ENCODE measurements at regions not wholly inside any gene's neighbourhood (a gene's known extent, or its start where the extent isn't known, plus 50 kb on each side); places are given as distances from the start of the nearest gene placed in this dataset.

DNA sequence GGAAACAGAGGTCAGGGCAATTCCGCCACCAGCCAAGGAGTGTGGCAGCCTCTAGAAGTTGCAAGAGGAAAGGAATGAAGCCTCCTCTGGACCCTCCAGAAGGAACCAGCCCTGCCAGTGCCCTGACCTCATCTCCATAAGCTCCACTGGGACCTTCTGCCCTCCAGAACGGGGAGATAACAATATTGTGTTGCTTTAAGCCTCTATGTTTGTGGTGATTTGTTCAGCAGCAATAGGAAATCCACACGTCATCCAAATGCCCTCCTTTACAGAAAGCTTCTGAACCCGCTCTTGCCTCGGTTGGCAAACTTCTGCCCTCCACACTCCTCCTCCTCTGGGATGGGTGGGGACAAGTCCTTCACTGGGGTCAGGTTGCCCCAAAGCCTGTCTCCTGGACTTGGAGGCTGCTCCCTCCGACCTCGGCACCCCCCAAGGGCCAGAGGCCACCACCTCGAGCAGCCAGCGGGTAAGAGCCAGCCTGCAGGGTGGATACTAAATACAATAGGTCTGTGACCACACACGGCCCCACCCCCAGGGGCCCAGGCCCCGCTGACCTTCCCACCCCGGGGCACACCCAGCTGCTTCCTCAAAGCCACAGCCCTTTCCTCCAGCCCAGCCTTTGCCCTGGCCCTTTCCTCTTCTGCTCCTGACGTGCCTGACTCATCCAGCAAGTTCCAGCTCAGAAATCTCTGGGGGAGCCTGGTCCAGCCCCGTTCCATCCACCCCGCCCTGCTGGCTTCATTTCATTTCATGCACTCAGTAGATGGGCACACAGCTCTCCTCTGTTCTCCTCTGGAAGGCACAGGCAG is 58.7 kb upstream of the NCOR2 start:
- no peaks in the 10 kb centered on the region for H3K27me3 Mint-ChIP-seq
- POLR2A ChIA-PET = no interaction called here
- ATAC-seq (replicated peaks in 1 of 4) = no peak

DNA sequence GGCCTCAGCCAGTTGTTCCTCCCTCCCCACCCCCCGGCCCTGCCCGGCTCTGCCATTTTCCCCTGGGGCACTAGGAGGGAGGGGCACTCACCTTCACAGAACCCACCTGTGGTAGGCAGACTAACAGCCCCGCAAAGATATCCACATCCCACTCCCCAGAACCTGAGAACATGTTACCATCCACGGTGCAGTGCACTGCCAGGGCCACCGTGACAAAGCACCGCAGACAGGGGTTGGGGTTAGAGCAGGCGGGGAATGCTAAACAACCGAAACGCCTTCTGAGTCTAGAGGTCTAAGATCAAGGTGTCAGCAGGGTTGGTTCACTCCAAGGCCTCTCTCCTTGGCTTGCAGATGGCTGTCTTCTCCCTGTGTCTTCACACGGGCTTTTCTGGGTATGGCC is 57.4 kb upstream of the NCOR2 start:
- Histone ChIP-seq H3K36me3 (ENCODE audit: control insufficient read depth in 2 of 2, extremely low read depth in 1 of 2, insufficient read depth in 1 of 2, low read length in 1 of 2) (no peaks in the 10 kb centered on the region), H3K27ac (ENCODE audit: low read length) (no peak overlapping the region), H3K4me3 (ENCODE audit: control insufficient read depth in 1 of 2, extremely low read depth in 1 of 2, low read length in 1 of 2) (no peak overlapping the region), H3K9me3 (no peaks in the 10 kb centered on the region), H3K4me1 (ENCODE audit: control insufficient read depth in 1 of 2, extremely low read depth in 1 of 2, insufficient read depth in 2 of 2, low read length in 2 of 2) (no peaks in the 10 kb centered on the region), H3K27me3 (replicated peaks in 1 of 2; ENCODE audit: control insufficient read depth in 2 of 2, extremely low read depth in 1 of 2, insufficient read depth in 2 of 2, low read length in 1 of 2) (peaks cover 0 to 16% of the 10 kb centered on the region in 2 experiments)
- POLR2A ChIA-PET = no interaction called here
- CTCF ChIA-PET = no interaction called here
- no peaks in the 10 kb centered on the region for H3K27me3 Mint-ChIP-seq
- peaks cover 0 to 2% (median 0%) of the 10 kb centered on the region in 3 donors for H3K4me1 Mint-ChIP-seq
- 92% methylated on average over 7 of the region's 10 CpGs for WGBS (ENCODE audit: insufficient coverage)
- ATAC-seq (replicated peaks in 1 of 4) (no peak), DNase-seq (no peak)
- no peak overlapping the region for H3K4me3 Mint-ChIP-seq
- no peaks in the 10 kb centered on the region for H3K9me3 Mint-ChIP-seq
- no peak overlapping the region for H3K27ac Mint-ChIP-seq
- H3K36me3 Mint-ChIP-seq = no peaks in the 10 kb centered on the region

More for the DNA sequence above, 58.7 kb upstream of the NCOR2 start:
- H3K9me3 ChIP-seq = no peaks in the 10 kb centered on the region
- no peak overlapping the region for H3K4me3 ChIP-seq (ENCODE audit: control insufficient read depth in 1 of 2, extremely low read depth in 1 of 2, low read length in 1 of 2)
- Mint-ChIP-seq H3K27ac (no peak overlapping the region), H3K36me3 (no peaks in the 10 kb centered on the region), H3K4me3 (no peak overlapping the region), H3K4me1 (peaks cover 0 to 2% (median 0%) of the 10 kb centered on the region in 3 donors), H3K9me3 (no peaks in the 10 kb centered on the region)
- H3K27me3 ChIP-seq (replicated peaks in 1 of 2; ENCODE audit: control insufficient read depth in 2 of 2, extremely low read depth in 1 of 2, insufficient read depth in 2 of 2, low read length in 1 of 2) = peaks cover 0 to 20% of the 10 kb centered on the region in 2 experiments
- no peak overlapping the region for H3K27ac ChIP-seq (ENCODE audit: low read length)
- CTCF ChIA-PET = no interaction called here
- 43% methylated on average over 7 of the region's 15 CpGs for whole genome bisulfite sequencing (ENCODE audit: insufficient coverage)
- H3K4me1 ChIP-seq (ENCODE audit: control insufficient read depth in 1 of 2, extremely low read depth in 1 of 2, insufficient read depth in 2 of 2, low read length in 2 of 2) = no peaks in the 10 kb centered on the region
- no peaks in the 10 kb centered on the region for H3K36me3 ChIP-seq (ENCODE audit: control insufficient read depth in 2 of 2, extremely low read depth in 1 of 2, insufficient read depth in 1 of 2, low read length in 1 of 2)
- DNase-seq = peak in 2 of 35 experiments; percentile 15 to 45

DNA sequence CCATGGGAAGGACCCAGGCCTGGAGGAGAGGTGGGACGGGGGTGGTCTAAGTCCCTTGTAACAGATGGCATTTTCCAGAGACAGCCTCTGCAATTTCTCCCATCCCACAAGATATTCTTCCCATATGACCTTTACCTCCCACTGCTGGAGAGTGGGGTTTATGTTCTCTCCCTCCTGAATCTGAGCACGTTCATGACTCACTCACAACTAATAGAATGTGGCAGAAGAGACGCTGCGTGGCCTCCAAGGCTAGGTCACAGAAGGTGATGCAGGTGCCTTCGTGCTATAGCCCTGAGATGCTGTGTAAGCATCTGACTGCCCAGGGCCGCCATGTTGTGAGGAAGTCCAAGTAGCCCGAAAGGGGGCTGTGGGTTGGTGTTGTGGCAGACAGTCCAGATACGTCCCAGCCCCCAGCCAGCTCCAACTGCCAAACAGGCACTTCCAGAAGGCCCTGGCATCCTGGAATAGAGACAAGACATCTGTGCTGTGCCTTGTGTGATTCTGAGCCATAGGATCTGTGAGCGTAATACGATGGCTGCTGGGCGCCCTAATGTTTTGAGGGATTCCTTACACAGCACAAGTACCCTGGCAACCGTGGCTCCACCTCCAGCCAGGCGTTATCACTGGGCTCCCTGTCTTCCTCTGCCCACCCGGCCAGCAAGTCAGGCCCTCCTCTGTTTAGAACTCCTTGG is 56.1 kb upstream of the NCOR2 start:
- POLR2A ChIA-PET = no interaction called here
- no peaks in the 10 kb centered on the region for H3K36me3 Mint-ChIP-seq
- H3K4me1 Mint-ChIP-seq = peaks cover 0 to 2% (median 0%) of the 10 kb centered on the region in 3 donors
- 88% methylated on average over 9 of the region's 14 CpGs for WGBS (ENCODE audit: insufficient coverage)
- CTCF ChIA-PET = no interaction called here
- DNase-seq (no peak), ATAC-seq (replicated peaks in 1 of 4) (no peak)
- Histone ChIP-seq H3K27ac (ENCODE audit: low read length) (no peak overlapping the region), H3K36me3 (ENCODE audit: control insufficient read depth in 2 of 2, extremely low read depth in 1 of 2, insufficient read depth in 1 of 2, low read length in 1 of 2) (no peaks in the 10 kb centered on the region), H3K4me1 (ENCODE audit: control insufficient read depth in 1 of 2, extremely low read depth in 1 of 2, insufficient read depth in 2 of 2, low read length in 2 of 2) (no peaks in the 10 kb centered on the region), H3K27me3 (replicated peaks in 1 of 2; ENCODE audit: control insufficient read depth in 2 of 2, extremely low read depth in 1 of 2, insufficient read depth in 2 of 2, low read length in 1 of 2) (peaks cover 0 to 16% of the 10 kb centered on the region in 2 experiments), H3K9me3 (no peaks in the 10 kb centered on the region), H3K4me3 (ENCODE audit: control insufficient read depth in 1 of 2, extremely low read depth in 1 of 2, low read length in 1 of 2) (no peak overlapping the region)
- H3K27ac Mint-ChIP-seq = no peak overlapping the region
- H3K4me3 Mint-ChIP-seq = no peak overlapping the region
- no peaks in the 10 kb centered on the region for H3K27me3 Mint-ChIP-seq
- H3K9me3 Mint-ChIP-seq = no peaks in the 10 kb centered on the region

DNA sequence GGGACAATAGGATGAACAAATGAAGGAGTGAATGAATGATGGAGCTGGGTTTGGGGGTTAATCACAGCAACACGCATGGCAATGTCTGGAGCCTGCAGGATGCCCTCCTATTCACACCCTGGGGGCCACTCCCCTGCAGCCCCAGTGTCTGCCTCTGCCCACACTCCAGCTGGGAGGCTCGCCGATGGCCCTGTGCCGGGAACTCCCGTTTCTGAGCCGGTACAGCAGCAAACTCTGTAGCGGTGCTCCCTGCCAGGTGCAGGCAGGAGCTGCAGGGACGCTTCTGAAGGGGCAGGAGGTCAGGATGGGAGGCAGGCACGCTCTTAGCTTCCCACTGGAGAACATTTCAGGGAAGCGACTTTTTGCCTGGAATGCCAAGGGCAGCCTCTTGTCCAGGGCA is 55.4 kb upstream of the NCOR2 start:
- no peaks in the 10 kb centered on the region for H3K9me3 Mint-ChIP-seq
- no peak for ATAC-seq (replicated peaks in 1 of 4)
- ChIA-PET POLR2A (no interaction called here), CTCF (no interaction called here)
- H3K36me3 Mint-ChIP-seq = no peaks in the 10 kb centered on the region
- Histone ChIP-seq H3K27ac (ENCODE audit: low read length) (no peak overlapping the region), H3K27me3 (replicated peaks in 1 of 2; ENCODE audit: control insufficient read depth in 2 of 2, extremely low read depth in 1 of 2, insufficient read depth in 2 of 2, low read length in 1 of 2) (peaks cover 0 to 19% of the 10 kb centered on the region in 2 experiments), H3K9me3 (no peaks in the 10 kb centered on the region), H3K36me3 (ENCODE audit: control insufficient read depth in 2 of 2, extremely low read depth in 1 of 2, insufficient read depth in 1 of 2, low read length in 1 of 2) (no peaks in the 10 kb centered on the region), H3K4me1 (ENCODE audit: control insufficient read depth in 1 of 2, extremely low read depth in 1 of 2, insufficient read depth in 2 of 2, low read length in 2 of 2) (no peaks in the 10 kb centered on the region), H3K4me3 (ENCODE audit: control insufficient read depth in 1 of 2, extremely low read depth in 1 of 2, low read length in 1 of 2) (no peak overlapping the region)
- H3K27ac Mint-ChIP-seq = no peak overlapping the region
- H3K27me3 Mint-ChIP-seq = no peaks in the 10 kb centered on the region
- H3K4me3 Mint-ChIP-seq = no peak overlapping the region
- H3K4me1 Mint-ChIP-seq = peaks cover 0 to 2% (median 0%) of the 10 kb centered on the region in 3 donors
- 87% methylated on average over 9 of the region's 10 CpGs for WGBS (ENCODE audit: insufficient coverage)
- DNase-seq = no peak

DNA sequence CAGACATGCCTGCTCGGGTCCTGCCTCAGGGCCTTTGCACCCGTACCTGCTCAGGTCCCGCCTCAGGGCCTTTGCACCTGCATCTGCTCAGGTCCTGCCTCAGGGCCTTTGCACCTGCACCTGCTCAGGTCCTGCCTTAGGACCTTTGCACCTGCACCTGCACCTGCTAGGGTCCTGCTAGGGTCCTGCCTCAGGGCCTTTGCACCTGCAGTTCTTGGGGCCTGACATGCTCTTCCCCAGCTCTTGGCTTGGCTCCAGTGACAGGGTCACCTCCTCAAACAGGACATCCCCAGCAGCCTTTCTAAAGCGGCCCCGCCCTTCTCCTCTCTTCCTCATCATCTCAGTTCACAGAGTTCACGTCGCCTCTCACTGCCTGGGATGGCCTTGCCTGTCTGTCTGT is 54.9 kb upstream of the NCOR2 start:
- Mint-ChIP-seq H3K27ac (no peak overlapping the region), H3K36me3 (no peaks in the 10 kb centered on the region), H3K27me3 (no peaks in the 10 kb centered on the region), H3K4me3 (no peak overlapping the region), H3K4me1 (peaks cover 0 to 2% (median 0%) of the 10 kb centered on the region in 3 donors), H3K9me3 (no peaks in the 10 kb centered on the region)
- no peaks in the 10 kb centered on the region for H3K9me3 ChIP-seq
- no peaks in the 10 kb centered on the region for H3K4me1 ChIP-seq (ENCODE audit: control insufficient read depth in 1 of 2, extremely low read depth in 1 of 2, insufficient read depth in 2 of 2, low read length in 2 of 2)
- ATAC-seq (replicated peaks in 1 of 4) (no peak), DNase-seq (no peak)
- no peak overlapping the region for H3K4me3 ChIP-seq (ENCODE audit: control insufficient read depth in 1 of 2, extremely low read depth in 1 of 2, low read length in 1 of 2)
- H3K27ac ChIP-seq (ENCODE audit: low read length) = no peak overlapping the region
- ChIA-PET POLR2A (no interaction called here), CTCF (no interaction called here)
- no peaks in the 10 kb centered on the region for H3K36me3 ChIP-seq (ENCODE audit: control insufficient read depth in 2 of 2, extremely low read depth in 1 of 2, insufficient read depth in 1 of 2, low read length in 1 of 2)
- H3K27me3 ChIP-seq (replicated peaks in 1 of 2; ENCODE audit: control insufficient read depth in 2 of 2, extremely low read depth in 1 of 2, insufficient read depth in 2 of 2, low read length in 1 of 2) = peaks cover 0 to 24% of the 10 kb centered on the region in 2 experiments
- WGBS (ENCODE audit: insufficient coverage) = 73% methylated on average over 3 of the region's 7 CpGs

DNA sequence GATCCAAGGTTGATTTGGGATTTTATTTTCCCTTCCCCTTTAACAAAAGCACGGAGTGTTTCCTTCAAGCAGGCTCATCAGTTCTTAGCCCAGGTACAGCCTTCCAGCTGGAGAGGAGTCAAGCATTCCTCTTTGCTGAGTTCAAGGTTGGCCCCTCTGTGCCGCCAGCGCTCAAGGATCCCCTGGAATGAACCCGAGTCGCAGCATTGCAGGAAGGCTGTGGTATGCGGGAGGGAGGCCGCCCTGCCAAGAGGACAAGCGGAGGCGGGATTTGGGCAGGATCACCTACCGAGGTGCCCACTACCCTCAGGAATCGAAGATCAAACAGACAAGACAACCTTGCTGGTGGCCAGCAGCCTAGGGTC is 53.9 kb upstream of the NCOR2 start:
- Histone ChIP-seq H3K36me3 (ENCODE audit: control insufficient read depth in 2 of 2, extremely low read depth in 1 of 2, insufficient read depth in 1 of 2, low read length in 1 of 2) (no peaks in the 10 kb centered on the region), H3K4me3 (ENCODE audit: control insufficient read depth in 1 of 2, extremely low read depth in 1 of 2, low read length in 1 of 2) (no peak overlapping the region), H3K9me3 (no peaks in the 10 kb centered on the region), H3K27me3 (replicated peaks in 1 of 2; ENCODE audit: control insufficient read depth in 2 of 2, extremely low read depth in 1 of 2, insufficient read depth in 2 of 2, low read length in 1 of 2) (peaks cover 0 to 26% of the 10 kb centered on the region in 2 experiments), H3K4me1 (ENCODE audit: control insufficient read depth in 1 of 2, extremely low read depth in 1 of 2, insufficient read depth in 2 of 2, low read length in 2 of 2) (no peaks in the 10 kb centered on the region), H3K27ac (ENCODE audit: low read length) (no peak overlapping the region)
- no peak for ATAC-seq (replicated peaks in 1 of 4)
- no peak overlapping the region for H3K27ac Mint-ChIP-seq
- POLR2A ChIA-PET = no interaction called here
- peaks cover 0 to under 1% (median 0%) of the 10 kb centered on the region in 3 donors for H3K4me1 Mint-ChIP-seq
- no peaks in the 10 kb centered on the region for H3K27me3 Mint-ChIP-seq
- no peaks in the 10 kb centered on the region for H3K9me3 Mint-ChIP-seq
- no peak for DNase-seq
- 91% methylated on average over 10 of the region's 11 CpGs for WGBS (ENCODE audit: insufficient coverage)
- CTCF ChIA-PET = no interaction called here
- H3K4me3 Mint-ChIP-seq = no peak overlapping the region
- no peaks in the 10 kb centered on the region for H3K36me3 Mint-ChIP-seq
